Uterus (tissue), 3 donors: ENCODE measurements at regions not wholly inside any gene's neighbourhood (a gene's known extent, or its start where the extent isn't known, plus 50 kb on each side); places are given as distances from the start of the nearest gene placed in this dataset.

ENCODE experiments used
- DNase-seq, 2 donors: peaks; one replicate each; pipeline ENCODE4 v3.0.0-alpha.2; 2019 to 2020
- H3K27ac ChIP-seq, 2 donors: fragments of 200-600 bp; sonication (generic); 1 replicate in 1 of 2; 2 replicates in 1 of 2; pipeline ENCODE4 v1.5.1; 2016 to 2018
- H3K27me3 ChIP-seq, 2 donors: fragments of 200-600 bp; sonication (generic); one replicate each; pipeline ENCODE4 v1.5.1; 2018 to 2019; ENCODE audit warnings: control low read depth in 1 of 2
- H3K36me3 ChIP-seq, 2 donors: fragments of 200-600 bp; sonication (generic); one replicate each; pipeline ENCODE4 v1.5.1; 2019; ENCODE audit warnings: control low read depth in 1 of 2
- H3K4me1 ChIP-seq, 2 donors: fragments of 200-600 bp; sonication (generic); one replicate each; pipeline ENCODE4 v1.5.1; 2018 to 2019; ENCODE audit warnings: control low read depth in 1 of 2
- H3K4me3 ChIP-seq, 2 donors: fragments of 200-600 bp; sonication (generic); 1 replicate in 1 of 2; 2 replicates in 1 of 2; pipeline ENCODE4 v1.5.1; 2018 to 2019; ENCODE audit warnings: mild to moderate bottlenecking in 1 of 2
- H3K9me3 ChIP-seq, 2 donors: fragments of 200-600 bp; sonication (generic); one replicate each; pipeline ENCODE4 v1.5.1; 2019; ENCODE audit warnings: control low read depth in 1 of 2
- POLR2A ChIP-seq, 2 donors: fragments of 450-650 bp; IDR thresholded peaks; one replicate each; pipeline ENCODE4 v1.6.1; 2016; ENCODE audit warnings: antibody characterized with exemption in 2 of 2, mild to moderate bottlenecking in 1 of 2, moderate library complexity in 1 of 2
- intact Hi-C: fragments of 100-400 bp; cut with DNase I; formaldehyde crosslinking; loops from one replicate; pipeline ENCODE4 v1.15.1; 2023; ENCODE audit warnings: low total_unique reads
- TF ChIP-seq, protein P1 (sequence below), 4 experiments: fragments of 200-600 bp in 2 of 4; fragments of 450-650 bp in 2 of 4; sonication (generic) in 2 of 4; IDR thresholded peaks; one replicate each; pipeline ENCODE4 v1.5.1; 2016 to 2019; ENCODE audit warnings: antibody characterized with exemption in 4 of 4, mild to moderate bottlenecking in 2 of 4, moderate library complexity in 1 of 4
- donor health status: DM: yes; HTN: yes; CAD: no.

DNA sequence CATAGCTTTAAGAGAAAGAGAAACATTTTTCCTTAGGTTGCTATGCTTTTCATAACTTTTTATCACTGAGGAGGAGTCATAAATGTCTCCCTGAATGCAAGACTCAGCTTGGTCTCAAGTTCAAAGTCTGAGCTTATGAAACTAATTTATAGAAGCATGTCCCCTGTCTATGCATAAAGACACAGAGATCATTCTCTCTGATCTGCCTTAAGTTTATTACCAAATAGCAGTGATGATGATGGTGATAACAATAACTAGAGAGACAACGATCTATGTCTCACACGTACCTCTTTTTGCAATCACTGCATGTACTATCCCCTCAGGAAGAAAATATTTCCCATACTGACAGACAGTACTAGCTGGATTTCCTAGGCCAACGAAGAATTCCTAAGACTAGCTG lies 266.4 kb upstream of the G2E3 start:
- intact Hi-C loops, result no loop called here
- no peak overlapping the region for H3K4me3 ChIP-seq
- H3K27ac ChIP-seq, result no peak overlapping the region
- H3K36me3 ChIP-seq, result no peaks in the 10 kb centered on the region
- H3K4me1 ChIP-seq, result no peaks in the 10 kb centered on the region
- DNase-seq, result no peak
- H3K27me3 ChIP-seq, result no peaks in the 10 kb centered on the region
- TF ChIP-seq, protein P1, sequence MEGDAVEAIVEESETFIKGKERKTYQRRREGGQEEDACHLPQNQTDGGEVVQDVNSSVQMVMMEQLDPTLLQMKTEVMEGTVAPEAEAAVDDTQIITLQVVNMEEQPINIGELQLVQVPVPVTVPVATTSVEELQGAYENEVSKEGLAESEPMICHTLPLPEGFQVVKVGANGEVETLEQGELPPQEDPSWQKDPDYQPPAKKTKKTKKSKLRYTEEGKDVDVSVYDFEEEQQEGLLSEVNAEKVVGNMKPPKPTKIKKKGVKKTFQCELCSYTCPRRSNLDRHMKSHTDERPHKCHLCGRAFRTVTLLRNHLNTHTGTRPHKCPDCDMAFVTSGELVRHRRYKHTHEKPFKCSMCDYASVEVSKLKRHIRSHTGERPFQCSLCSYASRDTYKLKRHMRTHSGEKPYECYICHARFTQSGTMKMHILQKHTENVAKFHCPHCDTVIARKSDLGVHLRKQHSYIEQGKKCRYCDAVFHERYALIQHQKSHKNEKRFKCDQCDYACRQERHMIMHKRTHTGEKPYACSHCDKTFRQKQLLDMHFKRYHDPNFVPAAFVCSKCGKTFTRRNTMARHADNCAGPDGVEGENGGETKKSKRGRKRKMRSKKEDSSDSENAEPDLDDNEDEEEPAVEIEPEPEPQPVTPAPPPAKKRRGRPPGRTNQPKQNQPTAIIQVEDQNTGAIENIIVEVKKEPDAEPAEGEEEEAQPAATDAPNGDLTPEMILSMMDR (IDR thresholded peaks at IDR 0.05), result no peak
- TF ChIP-seq POLR2A (IDR thresholded peaks at IDR 0.05), result no peak
- no peaks in the 10 kb centered on the region for H3K9me3 ChIP-seq

DNA sequence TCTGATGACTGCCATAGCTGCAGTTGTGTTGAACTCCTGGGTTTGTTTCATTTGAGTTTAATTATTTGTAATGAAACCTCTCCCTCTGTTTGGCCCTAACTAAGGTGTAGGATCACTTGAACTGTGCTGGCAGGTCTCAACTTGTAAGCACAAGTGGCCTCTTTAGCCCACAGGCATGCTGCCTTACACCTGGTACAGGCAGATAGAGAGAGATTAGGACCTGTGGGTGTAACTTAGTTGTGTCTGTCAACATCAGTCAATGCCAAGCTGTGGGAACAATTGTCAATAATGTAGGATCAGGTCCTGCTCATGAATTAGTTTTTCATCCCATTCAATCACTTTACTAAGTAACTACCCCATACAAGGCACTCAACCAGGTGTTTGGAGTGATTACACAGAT lies 263.0 kb upstream of the G2E3 start:
- H3K4me1 ChIP-seq, result no peaks in the 10 kb centered on the region
- intact Hi-C loops, result no loop called here
- no peak overlapping the region for H3K4me3 ChIP-seq
- no peak overlapping the region for H3K27ac ChIP-seq
- TF ChIP-seq, protein P1 (IDR thresholded peaks at IDR 0.05), result no peak
- no peak for TF ChIP-seq POLR2A (IDR thresholded peaks at IDR 0.05)
- DNase-seq, result no peak
- H3K36me3 ChIP-seq, result no peaks in the 10 kb centered on the region
- H3K9me3 ChIP-seq, result no peaks in the 10 kb centered on the region
- H3K27me3 ChIP-seq, result no peaks in the 10 kb centered on the region

DNA sequence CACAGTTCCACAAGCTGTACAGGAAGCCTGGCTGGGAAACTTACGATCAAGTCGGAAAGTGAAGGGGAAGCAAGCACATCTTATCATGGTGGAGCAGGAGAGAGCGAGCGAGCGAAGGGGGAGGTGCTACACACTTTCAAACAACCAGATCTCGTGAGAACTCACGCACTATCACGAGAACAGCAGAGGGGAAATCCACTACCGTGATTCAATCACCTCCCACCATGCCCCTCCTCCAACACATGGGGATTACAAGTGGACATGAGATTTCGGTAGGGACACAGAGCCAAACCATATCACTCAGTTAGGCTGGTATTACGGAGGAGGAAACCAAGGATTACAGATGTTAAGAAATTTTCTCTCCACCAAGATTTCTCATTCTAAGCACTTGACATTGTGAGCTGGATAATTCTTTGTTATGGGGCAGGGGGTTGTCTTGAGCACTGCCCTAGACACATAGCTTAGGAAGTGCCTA lies 262.0 kb upstream of the G2E3 start:
- H3K4me3 ChIP-seq, result no peak overlapping the region
- no peaks in the 10 kb centered on the region for H3K4me1 ChIP-seq
- TF ChIP-seq, protein P1 (IDR thresholded peaks at IDR 0.05), result no peak
- no peak for TF ChIP-seq POLR2A (IDR thresholded peaks at IDR 0.05)
- no peaks in the 10 kb centered on the region for H3K27me3 ChIP-seq
- H3K36me3 ChIP-seq, result no peaks in the 10 kb centered on the region
- no peak for DNase-seq
- H3K9me3 ChIP-seq, result no peaks in the 10 kb centered on the region
- H3K27ac ChIP-seq, result no peak overlapping the region
- intact Hi-C loops, result no loop called here

DNA sequence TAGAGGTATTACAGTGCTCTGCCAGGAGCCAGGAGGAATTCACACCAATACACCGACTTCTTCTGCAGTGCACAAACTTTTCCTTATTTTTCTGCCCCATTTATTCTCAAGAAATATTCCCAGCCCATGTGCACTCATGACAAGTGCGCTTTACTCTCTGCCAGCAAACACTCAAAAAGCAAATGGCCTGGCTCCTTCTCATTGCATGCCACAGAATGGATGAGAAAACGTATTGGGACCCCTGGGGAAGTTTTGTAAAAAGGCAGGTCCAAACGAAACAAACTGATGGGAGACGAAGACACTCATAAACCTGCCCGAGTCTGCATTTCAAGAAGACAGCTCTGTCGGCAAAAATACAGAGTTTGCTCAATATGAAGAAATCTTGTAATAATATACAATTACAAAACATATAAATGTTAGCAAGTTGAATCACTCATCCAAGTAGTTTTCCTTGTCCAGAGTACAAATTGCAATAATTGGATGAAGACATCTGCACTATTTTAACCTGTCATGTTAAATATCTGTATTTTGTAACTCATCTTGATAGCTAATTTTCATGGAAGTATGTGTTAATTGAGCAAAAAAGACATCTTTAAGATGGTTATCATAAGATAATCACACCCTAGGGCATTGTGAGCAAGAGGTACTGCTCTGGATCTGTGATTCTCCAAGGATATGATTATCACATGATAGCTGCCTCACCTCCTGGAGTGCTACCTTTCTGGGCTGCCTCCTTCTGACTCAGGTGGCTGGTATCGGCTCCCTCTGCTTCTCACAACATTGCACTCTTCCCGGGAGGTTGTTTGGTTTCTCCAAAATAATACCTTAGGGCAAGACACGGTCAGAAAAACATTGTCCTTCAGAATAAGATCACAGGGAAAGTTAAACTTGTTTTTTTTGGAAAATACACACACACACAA lies 260.8 kb upstream of the G2E3 start:
- no peaks in the 10 kb centered on the region for H3K27me3 ChIP-seq
- H3K27ac ChIP-seq, result no peak overlapping the region
- no peak for DNase-seq
- intact Hi-C loops, result no loop called here
- H3K36me3 ChIP-seq, result no peaks in the 10 kb centered on the region
- H3K4me3 ChIP-seq, result no peak overlapping the region
- no peaks in the 10 kb centered on the region for H3K4me1 ChIP-seq
- no peak for TF ChIP-seq POLR2A (IDR thresholded peaks at IDR 0.05)
- TF ChIP-seq, protein P1 (IDR thresholded peaks at IDR 0.05), result no peak
- no peaks in the 10 kb centered on the region for H3K9me3 ChIP-seq

DNA sequence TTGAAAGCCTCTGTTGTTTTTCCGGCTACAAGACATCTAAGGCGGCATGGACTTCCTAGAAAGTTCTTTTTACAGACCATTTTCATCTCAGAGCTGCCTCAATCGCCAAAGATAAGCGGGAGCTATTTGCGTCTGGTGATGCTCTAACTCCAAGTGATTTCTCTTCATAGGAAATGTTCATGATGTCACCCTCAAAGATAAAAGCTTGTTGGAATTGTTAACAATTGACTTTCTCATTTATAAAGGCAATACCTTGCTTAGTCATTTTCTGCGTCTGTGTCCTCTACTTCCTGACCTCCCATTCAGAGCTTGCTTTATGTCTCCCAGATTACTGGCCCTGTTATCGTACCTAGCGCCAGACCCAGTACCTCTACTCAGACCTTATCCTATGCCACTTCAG lies 259.0 kb upstream of the G2E3 start:
- Histone ChIP-seq H3K4me3 (no peak overlapping the region), H3K27me3 (no peaks in the 10 kb centered on the region), H3K4me1 (no peaks in the 10 kb centered on the region), H3K27ac (no peak overlapping the region), H3K9me3 (no peaks in the 10 kb centered on the region), H3K36me3 (no peaks in the 10 kb centered on the region)
- TF ChIP-seq, protein P1 (IDR thresholded peaks at IDR 0.05), result no peak
- no peak for TF ChIP-seq POLR2A (IDR thresholded peaks at IDR 0.05)
- intact Hi-C loops, result no loop called here
- no peak for DNase-seq
